ENCODE measurements at regions not wholly inside any gene's neighbourhood (a gene's known extent, or its start where the extent isn't known, plus 50 kb on each side); places are given as distances from the start of the nearest gene placed in this dataset.

- TF ChIP-seq CTCF (IDR thresholded peaks at IDR 0.05) (no peak), POLR2AphosphoS5 (IDR thresholded peaks at IDR 0.05) (no peak)
These were observed 169.1 kb downstream of the CAAP1 start for GRCh38 chr9:26723486-26723885.

All from breast epithelium (tissue), 3 donors.